ENCODE measurements at regions not wholly inside any gene's neighbourhood (a gene's known extent, or its start where the extent isn't known, plus 50 kb on each side); places are given as distances from the start of the nearest gene placed in this dataset.

- TF ChIP-seq, protein P1, sequence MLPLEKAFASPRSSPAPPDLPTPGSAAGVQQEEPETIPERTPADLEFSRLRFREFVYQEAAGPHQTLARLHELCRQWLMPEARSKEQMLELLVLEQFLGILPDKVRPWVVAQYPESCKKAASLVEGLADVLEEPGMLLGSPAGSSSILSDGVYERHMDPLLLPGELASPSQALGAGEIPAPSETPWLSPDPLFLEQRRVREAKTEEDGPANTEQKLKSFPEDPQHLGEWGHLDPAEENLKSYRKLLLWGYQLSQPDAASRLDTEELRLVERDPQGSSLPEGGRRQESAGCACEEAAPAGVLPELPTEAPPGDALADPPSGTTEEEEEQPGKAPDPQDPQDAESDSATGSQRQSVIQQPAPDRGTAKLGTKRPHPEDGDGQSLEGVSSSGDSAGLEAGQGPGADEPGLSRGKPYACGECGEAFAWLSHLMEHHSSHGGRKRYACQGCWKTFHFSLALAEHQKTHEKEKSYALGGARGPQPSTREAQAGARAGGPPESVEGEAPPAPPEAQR (CRISPR knock-in tag; IDR thresholded peaks at IDR 0.05): no peak
These were observed 194.3 kb upstream of the JADE1 start (continued) for GRCh38 chr4:128615197-128615596.

DNA sequence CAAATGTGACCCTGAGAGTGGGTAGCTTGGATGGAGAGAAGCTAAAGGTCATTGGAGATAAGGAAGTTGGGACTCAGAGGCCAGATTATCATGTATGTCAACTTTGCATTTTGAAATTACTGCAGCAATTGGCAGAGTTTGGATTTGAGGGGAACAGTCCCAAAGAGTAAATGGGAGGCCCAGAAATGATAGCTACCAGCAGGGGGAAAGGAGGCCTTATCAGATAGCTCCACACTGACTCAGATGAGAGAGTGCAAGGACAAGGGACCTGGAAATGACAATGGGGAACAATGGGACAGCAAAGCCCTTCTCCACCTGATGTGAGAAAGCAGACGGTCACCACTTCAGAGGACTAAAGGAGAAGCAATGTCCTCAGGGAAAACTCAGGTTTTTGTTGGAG lies 201.5 kb upstream of the JADE1 start:
- Mint-ChIP-seq H3K27me3 (ENCODE audit: low read depth) (no peaks in the 10 kb centered on the region), H3K4me3 (no peak overlapping the region), H3K9me3 (peaks cover 6% of the 10 kb centered on the region), H3K27ac (no peak overlapping the region), H3K4me1 (peaks cover 13% of the 10 kb centered on the region), H3K36me3 (no peaks in the 10 kb centered on the region)
- no peak for TF ChIP-seq CBFB (CRISPR knock-in tag; IDR thresholded peaks at IDR 0.05; ENCODE audit: low read depth)
- TF ChIP-seq, protein P2, sequence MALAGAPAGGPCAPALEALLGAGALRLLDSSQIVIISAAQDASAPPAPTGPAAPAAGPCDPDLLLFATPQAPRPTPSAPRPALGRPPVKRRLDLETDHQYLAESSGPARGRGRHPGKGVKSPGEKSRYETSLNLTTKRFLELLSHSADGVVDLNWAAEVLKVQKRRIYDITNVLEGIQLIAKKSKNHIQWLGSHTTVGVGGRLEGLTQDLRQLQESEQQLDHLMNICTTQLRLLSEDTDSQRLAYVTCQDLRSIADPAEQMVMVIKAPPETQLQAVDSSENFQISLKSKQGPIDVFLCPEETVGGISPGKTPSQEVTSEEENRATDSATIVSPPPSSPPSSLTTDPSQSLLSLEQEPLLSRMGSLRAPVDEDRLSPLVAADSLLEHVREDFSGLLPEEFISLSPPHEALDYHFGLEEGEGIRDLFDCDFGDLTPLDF (CRISPR knock-in tag; IDR thresholded peaks at IDR 0.05): no peak
- no peak for TF ChIP-seq ESRRA (CRISPR knock-in tag; IDR thresholded peaks at IDR 0.05; ENCODE audit: borderline replicate concordance)
- TF ChIP-seq GTF2I (CRISPR knock-in tag; conservative IDR thresholded peaks at IDR 0.05): no peak
- ChIA-PET CTCF (interaction anchor here (0.5 to 1.4 kb wide), 6 partner anchors 11 to 95 kb away, joined by 3 to 4 read pairs (median 3); no protein-coding TSS in a partner anchor), POLR2A (no interaction called here)
- ATAC-seq: no peak; the same call in 1 of the 2 replicates
- DNase-seq (ENCODE audit: low spot score): no peak

GRCh38 chr4:128606173-128606572 lies 203.3 kb upstream of the JADE1 start:
- ChIA-PET POLR2A (no interaction called here), CTCF (interaction anchor here (0.6 to 1.0 kb wide), 3 partner anchors 21 to 204 kb away, joined by 3 to 4 read pairs (median 3); partner anchors contain the start of gene JADE1)
- Mint-ChIP-seq H3K27ac (no peak overlapping the region), H3K4me3 (no peak overlapping the region), H3K4me1 (peaks cover 17% of the 10 kb centered on the region), H3K9me3 (peaks cover 6% of the 10 kb centered on the region), H3K36me3 (no peaks in the 10 kb centered on the region), H3K27me3 (ENCODE audit: low read depth) (no peaks in the 10 kb centered on the region)
- no peak for DNase-seq (ENCODE audit: low spot score)
- ATAC-seq: no peak
- TF ChIP-seq, protein P3, sequence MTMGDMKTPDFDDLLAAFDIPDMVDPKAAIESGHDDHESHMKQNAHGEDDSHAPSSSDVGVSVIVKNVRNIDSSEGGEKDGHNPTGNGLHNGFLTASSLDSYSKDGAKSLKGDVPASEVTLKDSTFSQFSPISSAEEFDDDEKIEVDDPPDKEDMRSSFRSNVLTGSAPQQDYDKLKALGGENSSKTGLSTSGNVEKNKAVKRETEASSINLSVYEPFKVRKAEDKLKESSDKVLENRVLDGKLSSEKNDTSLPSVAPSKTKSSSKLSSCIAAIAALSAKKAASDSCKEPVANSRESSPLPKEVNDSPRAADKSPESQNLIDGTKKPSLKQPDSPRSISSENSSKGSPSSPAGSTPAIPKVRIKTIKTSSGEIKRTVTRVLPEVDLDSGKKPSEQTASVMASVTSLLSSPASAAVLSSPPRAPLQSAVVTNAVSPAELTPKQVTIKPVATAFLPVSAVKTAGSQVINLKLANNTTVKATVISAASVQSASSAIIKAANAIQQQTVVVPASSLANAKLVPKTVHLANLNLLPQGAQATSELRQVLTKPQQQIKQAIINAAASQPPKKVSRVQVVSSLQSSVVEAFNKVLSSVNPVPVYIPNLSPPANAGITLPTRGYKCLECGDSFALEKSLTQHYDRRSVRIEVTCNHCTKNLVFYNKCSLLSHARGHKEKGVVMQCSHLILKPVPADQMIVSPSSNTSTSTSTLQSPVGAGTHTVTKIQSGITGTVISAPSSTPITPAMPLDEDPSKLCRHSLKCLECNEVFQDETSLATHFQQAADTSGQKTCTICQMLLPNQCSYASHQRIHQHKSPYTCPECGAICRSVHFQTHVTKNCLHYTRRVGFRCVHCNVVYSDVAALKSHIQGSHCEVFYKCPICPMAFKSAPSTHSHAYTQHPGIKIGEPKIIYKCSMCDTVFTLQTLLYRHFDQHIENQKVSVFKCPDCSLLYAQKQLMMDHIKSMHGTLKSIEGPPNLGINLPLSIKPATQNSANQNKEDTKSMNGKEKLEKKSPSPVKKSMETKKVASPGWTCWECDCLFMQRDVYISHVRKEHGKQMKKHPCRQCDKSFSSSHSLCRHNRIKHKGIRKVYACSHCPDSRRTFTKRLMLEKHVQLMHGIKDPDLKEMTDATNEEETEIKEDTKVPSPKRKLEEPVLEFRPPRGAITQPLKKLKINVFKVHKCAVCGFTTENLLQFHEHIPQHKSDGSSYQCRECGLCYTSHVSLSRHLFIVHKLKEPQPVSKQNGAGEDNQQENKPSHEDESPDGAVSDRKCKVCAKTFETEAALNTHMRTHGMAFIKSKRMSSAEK (CRISPR knock-in tag; IDR thresholded peaks at IDR 0.05; ENCODE audit: borderline replicate concordance): no peak
- TF ChIP-seq JUN (CRISPR knock-in tag; IDR thresholded peaks at IDR 0.05) (no peak), MLX (CRISPR knock-in tag; IDR thresholded peaks at IDR 0.05) (no peak), NFATC4 (CRISPR knock-in tag; IDR thresholded peaks at IDR 0.05) (no peak), NFYB (CRISPR knock-in tag; conservative IDR thresholded peaks at IDR 0.05; ENCODE audit: low read depth) (no peak), KAT7 (CRISPR knock-in tag; IDR thresholded peaks at IDR 0.05; ENCODE audit: borderline replicate concordance) (no peak), ZNF317 (CRISPR knock-in tag; IDR thresholded peaks at IDR 0.05; ENCODE audit: borderline replicate concordance, low read depth) (no peak), USF2 (CRISPR knock-in tag; IDR thresholded peaks at IDR 0.05) (no peak), FOXK1 (CRISPR knock-in tag; IDR thresholded peaks at IDR 0.05) (no peak), OVOL2 (CRISPR knock-in tag; IDR thresholded peaks at IDR 0.05; ENCODE audit: borderline replicate concordance) (no peak), ZNF263 (CRISPR knock-in tag; IDR thresholded peaks at IDR 0.05; ENCODE audit: low read depth) (no peak), ERG (CRISPR knock-in tag; IDR thresholded peaks at IDR 0.05) (no peak)
- TF ChIP-seq, protein P4, sequence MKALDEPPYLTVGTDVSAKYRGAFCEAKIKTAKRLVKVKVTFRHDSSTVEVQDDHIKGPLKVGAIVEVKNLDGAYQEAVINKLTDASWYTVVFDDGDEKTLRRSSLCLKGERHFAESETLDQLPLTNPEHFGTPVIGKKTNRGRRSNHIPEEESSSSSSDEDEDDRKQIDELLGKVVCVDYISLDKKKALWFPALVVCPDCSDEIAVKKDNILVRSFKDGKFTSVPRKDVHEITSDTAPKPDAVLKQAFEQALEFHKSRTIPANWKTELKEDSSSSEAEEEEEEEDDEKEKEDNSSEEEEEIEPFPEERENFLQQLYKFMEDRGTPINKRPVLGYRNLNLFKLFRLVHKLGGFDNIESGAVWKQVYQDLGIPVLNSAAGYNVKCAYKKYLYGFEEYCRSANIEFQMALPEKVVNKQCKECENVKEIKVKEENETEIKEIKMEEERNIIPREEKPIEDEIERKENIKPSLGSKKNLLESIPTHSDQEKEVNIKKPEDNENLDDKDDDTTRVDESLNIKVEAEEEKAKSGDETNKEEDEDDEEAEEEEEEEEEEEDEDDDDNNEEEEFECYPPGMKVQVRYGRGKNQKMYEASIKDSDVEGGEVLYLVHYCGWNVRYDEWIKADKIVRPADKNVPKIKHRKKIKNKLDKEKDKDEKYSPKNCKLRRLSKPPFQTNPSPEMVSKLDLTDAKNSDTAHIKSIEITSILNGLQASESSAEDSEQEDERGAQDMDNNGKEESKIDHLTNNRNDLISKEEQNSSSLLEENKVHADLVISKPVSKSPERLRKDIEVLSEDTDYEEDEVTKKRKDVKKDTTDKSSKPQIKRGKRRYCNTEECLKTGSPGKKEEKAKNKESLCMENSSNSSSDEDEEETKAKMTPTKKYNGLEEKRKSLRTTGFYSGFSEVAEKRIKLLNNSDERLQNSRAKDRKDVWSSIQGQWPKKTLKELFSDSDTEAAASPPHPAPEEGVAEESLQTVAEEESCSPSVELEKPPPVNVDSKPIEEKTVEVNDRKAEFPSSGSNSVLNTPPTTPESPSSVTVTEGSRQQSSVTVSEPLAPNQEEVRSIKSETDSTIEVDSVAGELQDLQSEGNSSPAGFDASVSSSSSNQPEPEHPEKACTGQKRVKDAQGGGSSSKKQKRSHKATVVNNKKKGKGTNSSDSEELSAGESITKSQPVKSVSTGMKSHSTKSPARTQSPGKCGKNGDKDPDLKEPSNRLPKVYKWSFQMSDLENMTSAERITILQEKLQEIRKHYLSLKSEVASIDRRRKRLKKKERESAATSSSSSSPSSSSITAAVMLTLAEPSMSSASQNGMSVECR (CRISPR knock-in tag; IDR thresholded peaks at IDR 0.05; ENCODE audit: borderline replicate concordance): no peak
